ENCODE measurements at regions not wholly inside any gene's neighbourhood (a gene's known extent, or its start where the extent isn't known, plus 50 kb on each side); places are given as distances from the start of the nearest gene placed in this dataset.

- TF ChIP-seq ZBTB33 (IDR thresholded peaks at IDR 0.05; ENCODE audit: extremely low read depth, insufficient replicate concordance, low read length) (no peak), POLR2AphosphoS5 (IDR thresholded peaks at IDR 0.05; ENCODE audit: low read depth, low read length) (no peak), CTCF (IDR thresholded peaks at IDR 0.05 in 2 of 3, conservative IDR thresholded peaks at IDR 0.05 in 1 of 3; ENCODE audit: borderline replicate concordance in 1 of 3, insufficient read depth in 1 of 3, low read depth in 2 of 3, low read length in 2 of 3) (no peak), POLR2A (IDR thresholded peaks at IDR 0.05; ENCODE audit: borderline replicate concordance, extremely low read depth, insufficient read depth, insufficient read length) (no peak), EZH2phosphoT487 (IDR thresholded peaks at IDR 0.05; ENCODE audit: borderline replicate concordance) (no peak), TCF7L2 (IDR thresholded peaks at IDR 0.05; ENCODE audit: borderline replicate concordance, extremely low read depth, insufficient read depth, insufficient read length) (no peak)
These were observed 129.0 kb downstream of the ANAPC4 start (continued) for GRCh38 chr4:25506032-25506571.

- no peaks in the 10 kb centered on the region for H3K79me2 ChIP-seq (ENCODE audit: insufficient read depth, low read length)
- no peak overlapping the region for H3K9ac ChIP-seq (ENCODE audit: low read length)
- ATAC-seq, result no peak
- H3K9me3 ChIP-seq (ENCODE audit: control insufficient read depth in 1 of 2, insufficient read depth in 1 of 2, low read depth in 1 of 2, low read length in 2 of 2), result no peaks in the 10 kb centered on the region
- intact Hi-C loops (cut with micrococcal nuclease), result no loop called here
- no peak for DNase-seq (ENCODE audit: low read depth, low spot score)
- no peaks in the 10 kb centered on the region for H3K4me1 ChIP-seq (ENCODE audit: control insufficient read depth in 1 of 2, insufficient read depth in 2 of 2, low read length in 2 of 2)
- ChIA-PET CTCF (interaction anchor here (2.9 kb wide), 1 partner anchor 21 kb away, joined by 14 read pairs; no protein-coding TSS in a partner anchor), POLR2A (no interaction called here), RAD21 (ENCODE audit: low non-redundant PET in 1 of 2, low total read pairs in 2 of 2, uncharacterized antibody in 2 of 2, unreplicated experiment in 2 of 2) (no interaction called here)
- no peaks in the 10 kb centered on the region for H3K36me3 ChIP-seq (ENCODE audit: control insufficient read depth in 1 of 2, insufficient read depth in 2 of 2, low read length in 2 of 2)
- no peaks in the 10 kb centered on the region for H3K9me2 ChIP-seq (ENCODE audit: insufficient read depth)
- H3K27ac ChIP-seq (ENCODE audit: low read depth, low read length), result no peak overlapping the region
- no peak for TF ChIP-seq EGR1 (IDR thresholded peaks at IDR 0.05; ENCODE audit: low read depth)
- TF ChIP-seq RAD21 (IDR thresholded peaks at IDR 0.05; ENCODE audit: low read depth), result no peak
- no peak for TF ChIP-seq EZH2 (IDR thresholded peaks at IDR 0.05)
- no peak for TF ChIP-seq ELF1 (IDR thresholded peaks at IDR 0.05; ENCODE audit: borderline replicate concordance, low read depth)
- TF ChIP-seq YY1 (IDR thresholded peaks at IDR 0.05; ENCODE audit: extremely low read depth, insufficient replicate concordance, low read depth, low read length), result no peak
- no peak for TF ChIP-seq ATF3 (IDR thresholded peaks at IDR 0.05)
- no peak for TF ChIP-seq CEBPB (IDR thresholded peaks at IDR 0.05; ENCODE audit: low read depth)
- no peak for TF ChIP-seq ZNF274 (IDR thresholded peaks at IDR 0.05; ENCODE audit: low read depth, low read length)
- TF ChIP-seq ZBTB33 (IDR thresholded peaks at IDR 0.05; ENCODE audit: extremely low read depth, insufficient replicate concordance, low read length), result no peak
- no peak overlapping the region for H2AFZ ChIP-seq (ENCODE audit: low read depth, low read length, poor library complexity, severe bottlenecking)
- H3K4me3 ChIP-seq (replicated peaks in 1 of 2; ENCODE audit: low read depth in 1 of 2, low read length in 2 of 2), result no peak overlapping the region
- no peaks in the 10 kb centered on the region for H4K20me1 ChIP-seq (ENCODE audit: insufficient read depth)
- H3K27me3 ChIP-seq (ENCODE audit: insufficient read depth, low read length), result no peaks in the 10 kb centered on the region
- no peak overlapping the region for H3K4me2 ChIP-seq (ENCODE audit: low read length)
- no TSS peak for BruUV-seq (replicated peaks)
These were observed 132.6 kb downstream of the ANAPC4 start for GRCh38 chr4:25509646-25510045.
